Small intestine (tissue), 7 donors: ENCODE measurements at regions not wholly inside any gene's neighbourhood (a gene's known extent, or its start where the extent isn't known, plus 50 kb on each side); places are given as distances from the start of the nearest gene placed in this dataset.
A peak's percentile ranks its signal among the peaks of the same experiment; 100 is the strongest.

Source experiments
- DNase-seq, 2 donors: peaks; one replicate each; pipeline versions ENCODE4 v3.0.0 to v3.0.0-alpha.2; 2013
- FAIRE-seq: peaks from 2 replicates; lab custom pipeline; 2012; peaks lifted over from hg19 to GRCh38; lab: Jason Lieb, UNC
- H3K27ac ChIP-seq, 3 donors: one replicate each; pipeline ENCODE4 v1.5.1; 2013; ENCODE audit warnings: low read length in 2 of 3, mild to moderate bottlenecking in 2 of 3, control low read depth in 1 of 3, inconsistent platforms in 1 of 3, low read depth in 1 of 3, moderate library complexity in 1 of 3
- H3K27me3 ChIP-seq, 3 donors: one replicate each; pipeline ENCODE4 v1.6.1; 2013; ENCODE audit warnings: low read length in 3 of 3, inconsistent platforms in 1 of 3; ENCODE audit not compliant: control insufficient read depth in 3 of 3, insufficient read depth in 3 of 3
- H3K36me3 ChIP-seq, 3 donors: one replicate each; pipeline ENCODE4 v1.6.1; 2013; ENCODE audit warnings: low read length in 3 of 3, inconsistent platforms in 1 of 3, low read depth in 1 of 3, mild to moderate bottlenecking in 1 of 3, moderate library complexity in 1 of 3; ENCODE audit not compliant: control insufficient read depth in 3 of 3, insufficient read depth in 2 of 3
- H3K4me1 ChIP-seq, 3 donors: one replicate each; pipeline ENCODE4 v1.6.1; 2013; ENCODE audit warnings: low read length in 2 of 3, inconsistent platforms in 1 of 3, low read depth in 1 of 3, mild to moderate bottlenecking in 1 of 3, moderate library complexity in 1 of 3; ENCODE audit not compliant: control insufficient read depth in 3 of 3, insufficient read depth in 2 of 3
- H3K4me3 ChIP-seq, 3 donors: one replicate each; pipeline ENCODE4 v1.5.1; 2013; ENCODE audit warnings: low read length in 3 of 3, control low read depth in 1 of 3, inconsistent platforms in 1 of 3, low read depth in 1 of 3, mild to moderate bottlenecking in 1 of 3, moderate library complexity in 1 of 3
- H3K9me3 ChIP-seq, 2 donors: one replicate each; pipeline ENCODE4 v1.6.1; 2013; ENCODE audit warnings: low read depth in 1 of 2, low read length in 1 of 2; ENCODE audit not compliant: control insufficient read depth in 2 of 2, insufficient read depth in 1 of 2
- WGBS, 3 donors: extraction: QIAGEN DNeasy Blood & Tissue Kit; methylation state at CpG; one replicate each; pipeline ENCODE4 v1.1.7; 2013; 5-methylcytosine and 5-hydroxymethylcytosine counted together
- donor health status: healthy with polysubstance abuse.
- donor health status: control.
- donor health status: control.
- donor health status: Bipolar disorder and iron deficiency.
- donor health status: healthy.

GRCh38 chr11:40062616-40063015 is 1396.8 kb downstream of the LRRC4C start:
- H3K27ac ChIP-seq: no peak overlapping the region
- no peak overlapping the region for H3K4me3 ChIP-seq
- H3K4me1 ChIP-seq: no peaks in the 10 kb centered on the region
- H3K36me3 ChIP-seq: no peaks in the 10 kb centered on the region
- DNase-seq (no peak), FAIRE-seq (no peak)
- no peaks in the 10 kb centered on the region for H3K27me3 ChIP-seq
- WGBS, 3 donors: 71 to 80% (median 77%) methylated on average over 2 of the region's 2 CpGs
- no peaks in the 10 kb centered on the region for H3K9me3 ChIP-seq

DNA sequence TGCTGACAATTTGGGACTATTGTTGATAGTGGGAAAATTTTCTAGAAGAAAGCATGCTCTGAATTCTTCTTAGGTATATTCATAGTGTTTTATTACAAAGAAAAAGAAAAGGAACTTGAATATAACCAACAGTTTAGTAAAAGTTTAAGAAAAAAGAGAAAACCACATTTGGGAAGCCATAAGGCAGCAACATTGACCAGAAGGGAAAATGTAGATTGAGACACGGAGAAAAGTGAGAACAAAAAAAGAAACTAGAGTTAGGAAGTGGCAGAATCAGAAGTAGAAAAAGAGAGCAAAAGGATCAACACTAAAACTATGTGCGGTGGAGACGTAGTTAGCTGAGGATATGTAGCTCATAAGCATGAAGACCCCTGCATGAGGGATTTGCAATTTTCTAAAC is 1398.2 kb downstream of the LRRC4C start:
- DNase-seq (no peak), FAIRE-seq (no peak)
- H3K36me3 ChIP-seq: no peaks in the 10 kb centered on the region
- no peaks in the 10 kb centered on the region for H3K4me1 ChIP-seq
- 79 to 89% (median 88%) methylated on average over 3 of the region's 3 CpGs for WGBS, 3 donors
- no peaks in the 10 kb centered on the region for H3K9me3 ChIP-seq
- H3K4me3 ChIP-seq: no peak overlapping the region
- no peak overlapping the region for H3K27ac ChIP-seq
- no peaks in the 10 kb centered on the region for H3K27me3 ChIP-seq

GRCh38 chr11:40054631-40055030 is 1404.8 kb downstream of the LRRC4C start:
- Histone ChIP-seq H3K9me3 (no peaks in the 10 kb centered on the region), H3K4me1 (no peaks in the 10 kb centered on the region), H3K4me3 (no peak overlapping the region), H3K27ac (no peak overlapping the region), H3K27me3 (no peaks in the 10 kb centered on the region), H3K36me3 (no peaks in the 10 kb centered on the region)
- FAIRE-seq (no peak), DNase-seq (peak in 1 of 2 donors; percentile 4)

GRCh38 chr11:40045312-40045711 is 1414.1 kb downstream of the LRRC4C start:
- DNase-seq (no peak), FAIRE-seq (no peak)
- Histone ChIP-seq H3K27me3 (no peaks in the 10 kb centered on the region), H3K36me3 (no peaks in the 10 kb centered on the region), H3K27ac (no peak overlapping the region), H3K4me3 (no peak overlapping the region), H3K9me3 (peaks cover 0 to 2% of the 10 kb centered on the region in 2 donors), H3K4me1 (no peaks in the 10 kb centered on the region)
- 76 to 85% (median 84%) methylated on average over 3 of the region's 3 CpGs for WGBS, 3 donors

DNA sequence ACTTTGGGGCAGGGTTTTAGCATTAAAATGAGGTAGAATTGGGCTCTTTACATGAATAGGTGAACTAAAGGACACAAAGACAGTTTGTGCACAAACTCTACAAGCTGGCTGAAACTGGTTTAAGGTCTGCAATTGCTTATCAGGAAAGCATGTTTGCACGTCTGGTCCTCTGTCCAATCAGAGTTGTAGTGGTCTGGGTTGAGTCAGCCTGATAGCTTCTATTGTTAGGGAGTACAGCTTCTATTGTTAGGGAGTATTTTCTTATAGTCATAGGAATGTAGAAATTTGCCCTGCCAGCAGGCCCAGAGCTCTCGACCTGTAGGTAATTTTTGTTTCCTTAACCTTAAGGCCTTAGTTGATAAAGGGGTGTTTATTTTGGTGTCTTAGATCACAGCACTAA is 1422.4 kb downstream of the LRRC4C start:
- H3K27ac ChIP-seq: no peak overlapping the region

GRCh38 chr11:40032331-40032730 is 1427.1 kb downstream of the LRRC4C start:
- Histone ChIP-seq H3K27ac (no peak overlapping the region), H3K4me1 (peaks cover 0 to 4% (median 0%) of the 10 kb centered on the region in 3 donors), H3K9me3 (no peaks in the 10 kb centered on the region), H3K27me3 (no peaks in the 10 kb centered on the region), H3K36me3 (no peaks in the 10 kb centered on the region), H3K4me3 (no peak overlapping the region)
- no peak for DNase-seq
- 36 to 61% (median 46%) methylated on average over 3 of the region's 3 CpGs for WGBS, 3 donors
- no peak for FAIRE-seq

More for the DNA sequence above, 1422.4 kb downstream of the LRRC4C start:
- no peak for FAIRE-seq
- Histone ChIP-seq H3K27me3 (no peaks in the 10 kb centered on the region), H3K4me1 (no peaks in the 10 kb centered on the region), H3K4me3 (no peak overlapping the region), H3K9me3 (no peaks in the 10 kb centered on the region), H3K36me3 (no peaks in the 10 kb centered on the region)
- WGBS, 3 donors: 29 to 48% (median 47%) methylated on average over 2 of the region's 2 CpGs
- DNase-seq: peak in 1 of 2 donors; percentile 21

DNA sequence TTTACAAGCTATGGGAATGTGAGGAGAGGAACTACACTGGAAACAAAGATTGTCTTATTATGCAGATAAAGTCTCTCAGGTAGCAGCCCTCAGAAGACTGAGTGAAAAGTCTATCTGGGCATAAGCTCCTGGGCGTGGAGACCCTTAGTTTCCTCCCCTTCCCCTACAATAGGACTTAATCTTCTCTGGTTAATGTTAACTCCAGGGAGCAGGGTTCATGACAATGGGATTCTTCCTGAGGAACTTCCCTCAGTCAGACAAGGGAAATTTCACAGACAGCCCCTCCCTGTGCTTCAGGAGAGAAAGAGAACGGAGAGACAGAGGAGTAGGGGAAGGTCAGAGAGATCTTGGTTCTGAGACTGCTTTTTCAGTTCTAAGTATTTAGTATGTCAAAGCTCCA is 1428.6 kb downstream of the LRRC4C start:
- Histone ChIP-seq H3K36me3 (no peaks in the 10 kb centered on the region), H3K4me3 (no peak overlapping the region), H3K9me3 (peaks cover 0 to 2% of the 10 kb centered on the region in 2 donors), H3K27ac (no peak overlapping the region), H3K4me1 (peaks cover 0 to 4% (median 0%) of the 10 kb centered on the region in 3 donors), H3K27me3 (no peaks in the 10 kb centered on the region)
- no peak for FAIRE-seq
- no peak for DNase-seq
- 58 to 74% (median 69%) methylated on average over 2 of the region's 2 CpGs for WGBS, 3 donors

DNA sequence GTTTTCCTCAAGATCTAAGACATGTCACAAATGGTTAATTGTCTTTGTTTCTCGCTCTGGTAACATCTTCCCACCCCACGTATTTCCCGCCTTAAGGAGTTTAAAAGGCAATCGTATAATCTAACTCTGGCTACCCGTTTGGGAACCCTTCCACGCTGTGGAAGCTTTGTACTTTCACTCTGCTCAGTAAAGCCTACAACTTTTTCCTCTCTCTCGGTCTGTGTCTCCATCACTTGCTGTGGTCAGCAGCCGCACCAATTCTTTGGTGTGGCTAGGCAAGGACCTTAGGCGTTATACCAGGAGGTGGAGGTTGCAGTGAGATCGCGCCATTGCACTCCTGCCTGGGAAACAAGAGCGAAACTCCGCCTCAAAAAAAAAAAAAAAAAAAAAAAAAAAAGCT is 1430.1 kb downstream of the LRRC4C start:
- Histone ChIP-seq H3K36me3 (no peaks in the 10 kb centered on the region), H3K27ac (peak overlapping the region in 2 of 3 donors; percentile 38 to 67), H3K4me1 (peaks cover 0 to 4% (median 0%) of the 10 kb centered on the region in 3 donors), H3K9me3 (peaks cover 0 to 2% of the 10 kb centered on the region in 2 donors), H3K4me3 (peak overlapping the region in 2 of 3 donors; percentile 44 to 46), H3K27me3 (no peaks in the 10 kb centered on the region)
- 17 to 62% (median 28%) methylated on average over 13 of the region's 13 CpGs for WGBS, 3 donors
- FAIRE-seq (no peak), DNase-seq (peak; percentile 14 to 63)

- Histone ChIP-seq H3K27me3 (no peaks in the 10 kb centered on the region), H3K27ac (no peak overlapping the region), H3K36me3 (no peaks in the 10 kb centered on the region), H3K4me1 (peaks cover 0 to 4% (median 0%) of the 10 kb centered on the region in 3 donors), H3K4me3 (no peak overlapping the region), H3K9me3 (peaks cover 0 to 2% of the 10 kb centered on the region in 2 donors)
- FAIRE-seq (no peak), DNase-seq (no peak)
- WGBS, 3 donors: 87 to 92% (median 89%) methylated on average over 5 of the region's 5 CpGs
These were observed 1431.7 kb downstream of the LRRC4C start for GRCh38 chr11:40027720-40028119.
